ENCODE measurements at regions not wholly inside any gene's neighbourhood (a gene's known extent, or its start where the extent isn't known, plus 50 kb on each side); places are given as distances from the start of the nearest gene placed in this dataset.

GRCh38 chr14:53824061-53824460 is 132.6 kb downstream of the BMP4 start:
- Histone ChIP-seq H3K79me1 (ENCODE audit: insufficient read depth, low read depth, low read length, poor library complexity, severe bottlenecking) (no peaks in the 10 kb centered on the region), H3K79me2 (ENCODE audit: insufficient read depth, low read length) (no peaks in the 10 kb centered on the region), H3K56ac (ENCODE audit: insufficient read length, low read depth, low read length) (no peak overlapping the region), H3K9ac (ENCODE audit: extremely low read depth, insufficient read length, low read length) (no peak overlapping the region), H2BK12ac (ENCODE audit: insufficient read length, low read depth, low read length) (no peak overlapping the region), H3K4me1 (ENCODE audit: insufficient read depth, low read length) (no peaks in the 10 kb centered on the region), H2BK15ac (ENCODE audit: low read depth, low read length) (no peak overlapping the region), H3K23ac (ENCODE audit: insufficient read length, low read depth, low read length) (no peak overlapping the region), H2AK5ac (ENCODE audit: insufficient read length, low read length) (no peak overlapping the region), H3K27ac (ENCODE audit: insufficient read length, low read depth, low read length) (no peak overlapping the region), H3K18ac (ENCODE audit: insufficient read length, low read depth, low read length) (no peak overlapping the region), H2BK20ac (ENCODE audit: low read depth, low read length, poor library complexity, severe bottlenecking) (no peak overlapping the region), H3T11ph (ENCODE audit: low read length) (no peak overlapping the region), H4K5ac (ENCODE audit: insufficient read length, low read depth, low read length) (no peak overlapping the region), H2BK120ac (ENCODE audit: low read depth, low read length, poor library complexity, severe bottlenecking) (no peak overlapping the region), H3K27me3 (ENCODE audit: insufficient read depth, low read length) (no peaks in the 10 kb centered on the region), H4K8ac (replicated peaks; ENCODE audit: insufficient read length, low read depth, low read length) (no peak overlapping the region), H3K4ac (ENCODE audit: low read depth, low read length) (no peak overlapping the region), H2AFZ (ENCODE audit: low read length) (no peak overlapping the region), H3K4me2 (ENCODE audit: insufficient read depth, insufficient read length, low read length) (no peak overlapping the region), H3K9me3 (ENCODE audit: control insufficient read depth, low read depth, low read length) (no peaks in the 10 kb centered on the region), H4K20me1 (ENCODE audit: control insufficient read depth, insufficient read depth, insufficient read length) (no peaks in the 10 kb centered on the region), H3K14ac (ENCODE audit: insufficient read depth, low read length) (no peak overlapping the region), H4K91ac (ENCODE audit: insufficient read length, low read depth, low read length) (no peak overlapping the region), H3K23me2 (ENCODE audit: insufficient read length, low read depth, low read length, poor library complexity, severe bottlenecking) (no peaks in the 10 kb centered on the region), H2BK5ac (ENCODE audit: insufficient read length, low read length) (no peak overlapping the region)
- no peaks in the 10 kb centered on the region for H3K9me3 Mint-ChIP-seq
- H3K27me3 Mint-ChIP-seq (ENCODE audit: low read depth), result no peaks in the 10 kb centered on the region
- no peak for DNase-seq
- no CpG with 5 or more reads among the region's 1 CpG for WGBS (ENCODE audit: extremely low coverage, insufficient read length, low lambda C conversion rate)
- TF ChIP-seq CTCF (conservative IDR thresholded peaks at IDR 0.05), result no peak
- no peak overlapping the region for H3K27ac Mint-ChIP-seq
- peaks cover 0 to 4% of the 10 kb centered on the region in 2 experiments; a peak in 1 of 4 replicates for H3K4me1 Mint-ChIP-seq
- H3K36me3 Mint-ChIP-seq (ENCODE audit: insufficient read depth in 1 of 3, low read depth in 3 of 3), result no peaks in the 10 kb centered on the region
- no peak overlapping the region for H3K4me3 Mint-ChIP-seq
